NCI-H2081 (cell line): ENCODE measurements at regions not wholly inside any gene's neighbourhood (a gene's known extent, or its start where the extent isn't known, plus 50 kb on each side); places are given as distances from the start of the nearest gene placed in this dataset.

Source experiments
- DNase-seq, 2 experiments: peaks; one replicate each; lab custom pipeline; 2025; lab: John Stamatoyannopoulos, UW

DNA sequence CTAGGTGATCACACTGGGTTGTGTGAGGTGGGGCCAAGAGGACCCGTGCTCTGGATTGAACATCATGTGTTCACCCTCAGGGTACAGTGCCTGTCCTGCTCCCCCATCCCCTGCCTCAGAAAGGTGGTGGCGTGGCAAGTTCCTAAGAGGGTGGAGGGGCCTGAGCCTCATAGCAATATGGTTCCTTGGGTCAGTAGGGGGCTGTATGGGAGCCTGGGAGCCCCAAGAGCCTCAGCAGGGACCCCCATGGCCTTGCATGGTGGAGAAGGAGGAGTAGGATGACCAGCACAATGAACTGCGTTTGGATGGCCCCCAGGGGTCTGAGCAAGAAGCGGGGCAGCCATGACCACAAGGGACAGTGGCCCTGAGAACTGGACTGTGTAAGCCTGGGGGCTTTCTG lies 89.6 kb upstream of the SHB start:
- DNase-seq: no peak

DNA sequence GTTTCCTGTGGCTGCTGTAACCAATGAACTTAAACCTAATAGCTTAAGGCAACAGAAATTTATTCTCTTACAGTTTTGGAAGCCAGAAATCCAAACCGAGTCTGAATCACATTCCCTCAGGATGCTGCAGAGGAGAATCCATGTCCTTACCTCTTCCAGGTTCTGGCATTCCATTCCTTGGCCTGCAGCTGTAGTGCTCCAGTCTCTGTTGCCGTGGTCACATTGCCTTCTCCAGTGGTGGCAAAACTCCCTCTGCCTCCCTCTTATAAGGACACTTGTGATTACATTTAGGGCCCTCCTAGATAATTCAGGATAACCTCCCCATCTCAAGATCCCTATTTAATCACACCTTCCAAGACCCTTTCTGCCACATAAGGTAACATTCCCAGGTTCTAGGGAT lies 88.7 kb upstream of the SHB start:
- DNase-seq: no peak

DNA sequence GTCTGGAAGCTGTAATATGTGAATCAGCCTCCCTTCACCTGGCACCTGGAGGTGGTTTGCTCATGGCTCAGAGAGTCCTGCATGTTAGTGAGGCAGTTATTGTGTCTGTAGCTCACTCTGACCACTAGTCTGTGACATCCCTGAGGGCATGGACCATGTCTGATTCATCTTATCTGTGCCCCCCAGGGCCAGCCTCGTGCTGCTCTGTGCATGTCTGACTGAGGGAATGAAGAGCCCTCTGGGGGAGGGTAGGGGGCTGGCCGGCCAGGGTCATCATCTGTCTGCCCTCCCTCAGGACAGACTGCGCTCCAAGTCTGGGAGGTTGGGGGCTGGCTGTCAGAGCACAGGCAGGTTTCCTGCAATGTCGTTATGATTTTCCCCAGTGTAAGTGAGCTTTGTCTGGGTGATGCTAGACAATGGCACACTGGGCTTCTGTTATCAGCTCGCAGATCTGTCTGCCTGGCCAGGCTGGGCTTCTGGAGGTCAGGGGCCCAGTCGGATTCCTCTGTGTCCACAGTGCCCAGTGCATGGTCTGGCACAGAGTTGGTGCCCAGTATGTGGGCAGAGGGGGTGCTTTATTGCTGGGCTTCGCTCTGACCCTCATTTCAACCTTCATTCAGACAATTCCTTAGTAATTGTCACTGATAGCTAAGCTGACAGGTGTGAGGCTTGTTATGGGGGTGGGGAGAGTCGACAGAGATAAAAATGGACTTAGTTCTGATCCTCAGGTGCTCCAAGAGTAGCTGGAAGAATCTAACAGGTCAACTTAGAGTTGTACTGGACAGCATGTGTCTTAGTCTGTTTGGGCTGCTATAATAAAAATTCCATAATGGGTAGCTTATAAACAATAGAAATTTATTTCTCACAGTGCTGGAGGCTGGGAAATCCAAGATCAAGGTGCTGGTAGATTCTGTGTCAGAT lies 85.7 kb upstream of the SHB start:
- DNase-seq: no peak

DNA sequence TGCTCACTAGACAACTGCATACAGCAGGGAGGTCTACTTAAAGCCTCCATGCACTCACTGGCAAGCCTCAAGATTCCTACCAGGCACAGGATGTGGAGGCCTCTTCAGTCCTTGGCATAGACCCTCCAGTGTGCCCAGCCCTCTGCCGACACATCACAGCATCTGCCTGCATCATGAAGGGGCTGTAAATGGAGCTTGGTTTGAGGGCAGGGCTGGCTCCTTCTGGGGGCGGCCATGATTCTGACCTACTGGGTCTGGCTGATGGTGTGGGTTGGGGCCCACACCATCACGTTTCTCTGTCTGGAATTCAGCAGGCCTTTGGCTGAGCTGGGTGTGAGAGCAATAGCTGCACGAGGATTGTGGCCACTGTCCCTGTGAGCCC lies 84.9 kb upstream of the SHB start:
- no peak for DNase-seq

DNA sequence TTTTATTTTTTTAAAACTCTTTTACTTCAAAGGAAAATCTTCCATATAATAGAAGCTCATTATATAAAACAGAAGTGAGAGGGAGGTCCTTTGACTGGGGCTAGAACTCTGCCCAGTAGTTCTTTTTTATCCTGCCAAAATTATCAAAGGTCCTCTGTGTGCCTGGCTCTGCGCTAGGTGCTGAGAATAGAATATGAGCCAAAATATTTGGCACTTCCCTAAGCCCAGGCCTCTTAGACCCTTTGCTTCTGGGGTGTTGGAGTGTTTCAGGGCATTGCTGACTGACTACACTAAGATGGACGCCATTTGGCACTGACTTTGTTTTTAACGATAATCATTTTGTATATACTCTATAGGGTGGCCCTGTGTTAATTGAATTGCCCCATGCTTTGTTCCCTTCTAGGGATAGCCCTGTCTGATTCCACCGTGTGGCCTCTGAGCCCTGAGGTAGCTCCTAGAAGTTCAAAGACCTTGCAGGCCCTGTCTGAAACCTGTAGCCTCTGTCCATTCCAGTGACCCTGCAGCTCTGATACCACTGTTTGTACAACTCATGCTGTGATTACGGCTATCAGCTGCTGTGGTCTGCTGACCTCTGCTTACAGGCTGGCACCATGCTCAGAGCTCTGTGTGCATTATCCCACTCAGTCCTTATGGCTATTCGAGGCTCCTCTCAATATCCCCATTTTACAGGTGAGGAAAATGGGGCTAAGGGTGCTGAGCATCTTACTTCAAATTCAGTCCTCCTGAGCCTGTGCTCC lies 84.3 kb upstream of the SHB start:
- DNase-seq: no peak

DNA sequence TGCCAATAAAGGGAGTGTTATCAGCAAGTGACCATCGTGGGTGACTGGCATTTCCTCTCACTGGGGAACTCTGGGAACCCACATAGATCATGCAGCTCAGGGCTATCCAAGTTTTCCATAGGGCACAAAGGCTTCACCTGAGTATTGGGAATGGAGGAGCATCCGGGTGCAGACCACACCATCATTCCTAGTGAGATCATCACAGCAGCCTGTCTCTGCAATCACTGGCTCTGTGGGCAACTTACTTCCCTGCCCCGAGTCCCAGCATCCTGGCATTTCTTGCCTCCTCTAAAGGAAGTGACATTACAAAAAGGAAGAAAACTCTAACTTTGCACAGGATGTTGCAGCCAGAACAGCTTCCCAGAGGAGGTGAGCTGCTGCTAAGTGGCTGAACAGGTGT lies 80.6 kb upstream of the SHB start:
- DNase-seq: no peak

DNA sequence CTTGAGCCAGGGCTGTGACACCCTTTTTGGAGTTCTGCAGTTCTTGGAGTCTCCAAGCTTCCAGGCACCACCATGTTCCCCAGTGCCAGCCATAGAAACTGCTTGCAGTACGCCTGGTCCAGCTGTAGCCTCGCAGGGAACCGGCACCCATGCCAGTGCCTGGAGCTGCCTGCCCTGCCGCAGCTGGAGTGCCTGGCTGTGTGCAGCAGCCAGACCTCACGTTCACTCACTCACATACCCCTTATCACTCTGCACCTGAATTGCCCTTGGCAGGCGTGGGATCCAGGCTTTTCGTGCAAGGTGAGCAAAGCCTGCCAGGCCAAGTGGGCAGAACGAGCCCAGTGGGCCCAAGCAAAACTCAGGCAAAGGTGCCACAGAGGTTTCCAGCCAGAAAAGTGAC lies 77.8 kb upstream of the SHB start:
- no peak for DNase-seq

DNA sequence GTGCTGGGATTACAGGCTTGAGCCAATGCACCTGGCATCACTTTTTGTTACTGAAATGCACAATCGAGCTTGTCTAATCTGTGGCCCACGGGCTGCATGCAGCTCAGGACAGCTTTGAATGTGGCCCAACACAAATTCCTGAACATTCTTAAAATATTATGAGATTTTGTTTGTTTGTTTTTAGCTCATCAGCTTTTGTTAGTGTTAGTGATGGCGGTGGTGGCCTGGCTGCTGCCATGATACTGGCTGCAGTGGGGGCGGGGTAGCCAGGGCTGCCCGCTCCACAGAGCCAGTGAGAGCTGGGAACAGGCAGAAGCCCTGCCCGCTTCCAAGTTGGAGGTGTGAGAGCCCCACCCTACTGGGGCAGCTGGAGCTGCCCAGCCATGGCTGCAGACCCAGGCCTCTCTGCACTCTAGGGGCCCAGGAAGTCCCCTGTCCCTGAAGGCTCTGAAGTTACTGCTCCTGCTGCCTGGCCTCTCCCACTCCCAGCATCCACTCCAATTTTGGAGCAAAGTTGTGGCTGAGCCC lies 76.6 kb upstream of the SHB start:
- no peak for DNase-seq

DNA sequence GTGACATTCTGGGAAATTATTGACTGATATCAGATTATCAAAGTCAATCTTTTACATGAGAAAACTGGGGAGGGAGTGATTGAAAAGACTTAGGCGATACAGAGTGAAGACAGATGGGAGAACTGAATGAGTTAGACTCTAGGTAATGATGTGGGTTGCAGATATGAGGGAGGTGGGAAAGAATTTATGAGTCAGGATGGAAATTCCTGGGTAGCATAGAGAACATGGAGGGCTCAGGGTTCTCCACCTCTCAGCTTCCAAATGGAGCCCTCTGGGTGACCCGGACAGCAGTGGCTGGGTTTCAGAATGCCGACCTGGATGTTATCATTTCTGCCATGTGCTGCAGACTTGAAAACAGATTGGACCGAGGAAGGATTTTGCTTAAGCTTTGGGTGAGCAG lies 75.4 kb upstream of the SHB start:
- DNase-seq: no peak

DNA sequence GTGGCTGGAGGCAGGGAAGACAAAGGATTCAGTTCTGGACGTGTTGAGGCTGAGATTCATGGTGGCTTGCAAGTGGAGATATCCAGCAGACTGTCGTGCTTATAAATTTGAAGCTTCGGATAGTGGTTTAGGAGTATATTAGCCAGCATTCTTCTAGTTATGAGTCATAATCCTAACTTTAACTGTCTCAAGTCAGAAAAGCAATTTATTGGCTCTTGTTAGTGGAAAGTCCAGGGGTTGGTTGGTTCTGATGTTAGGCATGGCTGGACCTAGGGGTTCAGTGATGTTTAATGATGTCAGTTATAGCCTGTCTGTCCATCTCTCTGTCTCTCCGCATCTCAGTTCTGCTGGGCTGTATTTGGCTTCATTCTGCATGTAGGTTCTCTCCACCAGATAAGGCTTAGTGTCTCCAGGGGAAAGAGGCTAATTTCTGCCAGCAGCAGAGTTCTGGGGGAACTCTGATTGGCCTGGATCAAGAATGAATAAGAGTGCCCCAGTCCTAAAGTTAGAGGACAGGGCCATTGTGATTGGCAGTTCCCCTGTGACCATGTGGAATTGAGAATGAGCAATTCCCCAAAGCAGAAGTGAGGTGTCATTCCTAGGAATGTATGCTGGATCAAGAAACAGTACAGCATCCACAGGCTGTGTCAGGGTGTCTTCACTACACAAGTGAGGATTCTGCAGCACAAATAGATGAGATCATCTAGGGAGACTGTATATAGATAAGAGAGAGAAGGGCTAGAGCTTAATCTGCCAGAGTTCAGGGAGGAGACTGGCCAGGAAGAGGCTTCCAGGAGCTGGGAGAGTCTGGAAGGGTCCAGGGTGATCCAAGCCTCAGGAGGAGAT lies 72.9 kb upstream of the SHB start:
- DNase-seq: no peak

DNA sequence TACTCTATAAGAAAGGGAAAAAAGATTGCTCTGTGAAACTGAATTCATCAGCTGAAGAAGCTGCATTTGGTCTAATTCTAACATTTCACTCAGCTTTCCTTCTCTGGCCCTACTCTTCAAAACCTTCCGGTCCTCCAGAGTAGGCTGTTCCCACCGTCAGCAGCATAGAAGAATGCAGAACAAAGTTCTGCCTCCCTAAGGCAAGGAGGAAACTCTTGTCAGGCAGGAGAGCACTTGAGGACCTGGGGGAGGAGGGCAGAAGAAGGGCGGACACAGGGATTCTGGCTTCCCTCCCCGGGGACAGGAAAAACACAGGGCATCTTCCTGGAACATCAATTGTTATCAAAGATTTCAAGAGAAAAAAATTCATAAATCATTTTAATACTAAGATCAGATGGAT lies 69.2 kb upstream of the SHB start:
- no peak for DNase-seq

DNA sequence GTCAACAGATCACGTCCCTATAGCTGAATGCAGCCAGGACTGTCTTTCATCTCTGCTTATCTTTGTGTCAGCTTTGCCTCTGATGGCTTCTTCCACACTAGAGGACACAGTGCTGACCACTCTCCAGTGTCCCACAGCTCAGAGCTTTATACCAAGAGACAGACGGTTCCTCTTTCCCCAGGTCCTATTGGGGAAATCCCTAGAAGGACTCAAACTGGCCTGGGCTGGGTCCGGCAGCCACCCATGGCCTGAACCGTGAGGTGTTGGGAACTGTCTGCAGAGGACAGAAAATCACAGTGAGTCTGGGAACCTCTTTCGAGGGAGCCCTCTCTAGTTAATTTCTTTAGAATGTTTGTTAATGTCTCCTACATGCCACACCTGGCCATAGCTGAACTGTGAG lies 68.3 kb upstream of the SHB start:
- no peak for DNase-seq

DNA sequence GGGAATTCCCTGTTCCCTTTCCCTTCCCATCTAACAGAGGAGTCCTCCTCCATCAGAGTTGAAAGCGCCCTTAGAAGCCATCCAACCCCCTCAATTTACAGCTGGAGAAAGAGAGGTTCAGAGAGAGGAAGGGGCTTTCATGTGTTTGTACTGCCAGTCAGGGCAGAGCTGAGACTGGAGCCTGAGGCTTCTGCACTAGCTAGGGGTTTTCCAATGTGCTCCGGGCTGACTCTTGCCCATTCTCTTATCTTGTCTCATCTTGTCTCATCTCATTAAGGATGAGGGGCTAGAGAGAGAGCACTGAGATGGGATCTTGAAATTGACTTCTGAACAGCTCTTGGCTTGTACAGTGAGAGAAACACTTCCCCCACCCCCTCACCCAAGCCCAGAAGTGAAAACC lies 67.4 kb upstream of the SHB start:
- no peak for DNase-seq

DNA sequence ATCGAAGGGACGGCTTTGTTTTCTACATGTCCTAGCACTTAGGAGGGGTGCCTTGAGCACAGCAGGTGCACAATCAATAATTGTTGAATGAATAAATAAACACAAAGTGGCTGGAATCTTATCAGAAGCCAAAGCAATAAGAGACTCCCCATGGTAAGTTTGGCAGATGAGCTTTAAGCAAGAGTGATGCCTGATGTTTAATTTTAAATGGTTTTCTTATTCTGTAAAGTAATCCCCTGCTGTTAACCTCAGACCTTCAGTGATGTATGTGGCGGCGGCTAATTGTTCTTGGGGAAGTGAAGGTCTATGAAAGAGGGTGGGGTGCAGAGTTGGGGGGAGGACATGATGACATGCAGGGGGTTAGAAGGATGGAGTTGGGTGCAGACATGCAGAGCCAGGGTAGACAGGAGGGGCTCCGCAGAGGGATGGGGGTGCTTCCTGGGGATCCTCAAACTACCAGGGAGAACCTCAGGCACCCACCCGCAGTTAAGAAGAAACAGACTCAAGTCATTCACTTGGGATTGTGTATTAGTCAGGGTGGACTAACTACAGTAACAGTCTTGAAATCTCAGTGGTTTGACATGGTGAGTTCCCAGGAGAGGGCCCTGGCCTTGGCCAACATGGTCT lies 65.7 kb upstream of the SHB start:
- DNase-seq: no peak

DNA sequence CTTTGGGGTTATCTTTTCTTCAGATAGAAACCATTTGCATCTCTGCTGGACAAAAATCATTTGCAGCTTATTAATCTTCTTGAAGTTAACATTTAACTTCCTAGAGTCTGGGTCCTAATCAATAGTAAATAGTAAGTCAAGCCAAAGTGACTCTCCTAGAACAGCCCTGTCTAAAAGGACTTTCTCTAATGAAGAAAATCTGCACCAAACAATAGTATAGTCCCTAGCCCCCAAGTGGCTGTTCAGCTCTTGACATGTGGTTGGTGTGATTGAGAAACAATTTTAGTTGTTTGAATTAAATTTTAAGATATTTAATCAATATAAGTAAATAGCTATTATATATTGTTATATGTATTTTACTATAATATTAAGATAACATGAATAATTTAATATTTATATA lies 64.6 kb upstream of the SHB start:
- DNase-seq: no peak

DNA sequence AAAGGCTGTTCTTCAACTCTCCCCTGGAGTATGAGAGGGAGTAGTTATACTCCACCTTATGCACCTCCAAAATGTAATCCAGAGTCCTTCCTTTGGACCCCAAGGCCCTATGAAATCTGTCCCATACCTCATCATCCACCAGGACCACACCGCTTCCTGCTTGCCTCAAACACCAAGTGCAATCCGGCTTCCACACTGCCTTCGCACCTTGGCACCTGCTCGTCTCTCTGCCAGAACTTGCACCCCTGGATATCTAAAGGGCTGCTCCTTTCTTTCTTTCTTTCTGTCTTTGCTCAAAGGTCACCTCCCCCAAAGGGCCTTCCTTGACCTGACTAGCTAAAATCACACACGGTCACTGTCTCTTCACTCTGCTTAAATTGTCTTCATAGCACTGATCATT lies 63.9 kb upstream of the SHB start:
- DNase-seq: no peak

DNA sequence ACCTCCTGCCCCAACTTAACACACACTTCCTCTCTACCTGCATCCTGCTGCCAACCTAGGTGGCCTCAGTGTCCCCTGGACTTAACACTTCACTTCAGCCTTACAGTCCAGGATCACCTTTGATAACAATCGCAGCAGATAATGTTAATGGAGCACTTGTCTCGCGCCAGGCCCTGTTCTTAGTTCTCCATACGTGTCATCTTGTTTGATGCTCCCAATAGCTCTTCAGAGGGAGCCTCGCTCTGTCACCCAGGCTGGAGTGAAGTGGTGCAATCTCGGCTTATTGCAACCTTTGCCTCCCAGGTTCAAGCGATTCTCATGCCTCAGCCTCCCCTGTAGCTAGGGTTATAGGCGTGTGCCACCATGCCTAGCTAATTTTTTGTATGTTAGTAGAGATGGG lies 62.7 kb upstream of the SHB start:
- no peak for DNase-seq

DNA sequence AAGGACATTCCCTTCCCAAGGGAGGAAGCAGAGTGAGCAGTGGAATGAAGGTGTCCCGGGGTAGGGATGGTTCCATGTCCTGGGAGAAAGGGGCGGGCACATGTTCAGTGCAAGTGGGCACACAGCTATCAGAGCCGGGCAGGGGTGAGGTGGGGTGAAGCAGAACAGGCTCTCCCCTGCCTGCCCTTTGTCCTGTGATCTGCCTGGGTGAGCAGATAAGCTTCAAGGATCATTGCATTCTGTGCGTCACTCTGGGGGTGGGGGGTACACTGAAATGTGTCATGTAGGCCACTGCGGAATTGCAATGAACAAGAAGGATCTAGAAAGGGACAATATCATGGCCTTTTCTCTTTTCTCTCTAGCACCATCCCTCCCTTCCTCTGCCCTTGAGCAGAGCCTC lies 61.7 kb upstream of the SHB start:
- no peak for DNase-seq

DNA sequence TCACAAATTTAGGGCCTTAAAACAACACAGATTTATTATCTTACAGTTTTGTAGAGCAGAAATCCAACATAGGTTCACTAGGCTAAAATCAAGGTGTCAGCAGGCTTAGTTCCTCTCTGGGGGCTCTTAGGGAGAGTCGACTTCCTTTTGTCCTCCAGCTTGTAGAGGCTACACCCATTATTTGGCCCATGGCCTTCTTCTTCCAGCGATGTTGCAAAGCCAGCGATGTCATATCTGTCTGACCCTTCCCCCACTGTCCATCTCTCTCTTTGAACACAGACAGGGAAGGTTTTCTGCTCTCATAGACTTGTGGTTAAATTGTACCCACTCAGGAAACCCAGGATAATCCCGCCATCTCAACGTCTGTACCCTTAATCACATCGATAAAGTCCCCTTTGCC lies 60.3 kb upstream of the SHB start:
- DNase-seq: no peak

DNA sequence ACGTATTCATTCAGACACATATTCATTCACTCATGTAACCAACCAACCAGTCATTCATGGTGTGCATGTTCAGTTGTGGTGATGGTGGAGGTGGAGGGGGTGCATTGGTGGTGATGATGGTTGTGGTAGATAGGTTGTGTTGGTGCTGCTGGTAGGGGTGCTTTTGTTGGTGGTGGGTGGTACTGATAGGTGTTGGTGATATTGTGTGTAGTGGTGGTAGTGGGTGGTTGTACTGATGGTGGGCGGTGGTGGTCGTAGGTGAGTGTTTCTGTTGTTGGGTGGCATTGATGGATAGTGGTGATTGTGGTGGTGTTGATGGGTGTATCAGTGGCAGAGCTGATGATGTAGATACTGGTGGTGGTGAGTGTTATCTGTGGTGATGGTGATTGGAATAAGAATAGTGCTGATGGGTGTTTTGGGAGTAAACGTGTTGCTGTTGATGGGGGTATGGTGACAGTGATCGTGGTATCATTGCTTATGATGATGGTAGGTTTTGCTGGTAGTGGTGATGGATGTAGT lies 59.8 kb upstream of the SHB start:
- DNase-seq: no peak

DNA sequence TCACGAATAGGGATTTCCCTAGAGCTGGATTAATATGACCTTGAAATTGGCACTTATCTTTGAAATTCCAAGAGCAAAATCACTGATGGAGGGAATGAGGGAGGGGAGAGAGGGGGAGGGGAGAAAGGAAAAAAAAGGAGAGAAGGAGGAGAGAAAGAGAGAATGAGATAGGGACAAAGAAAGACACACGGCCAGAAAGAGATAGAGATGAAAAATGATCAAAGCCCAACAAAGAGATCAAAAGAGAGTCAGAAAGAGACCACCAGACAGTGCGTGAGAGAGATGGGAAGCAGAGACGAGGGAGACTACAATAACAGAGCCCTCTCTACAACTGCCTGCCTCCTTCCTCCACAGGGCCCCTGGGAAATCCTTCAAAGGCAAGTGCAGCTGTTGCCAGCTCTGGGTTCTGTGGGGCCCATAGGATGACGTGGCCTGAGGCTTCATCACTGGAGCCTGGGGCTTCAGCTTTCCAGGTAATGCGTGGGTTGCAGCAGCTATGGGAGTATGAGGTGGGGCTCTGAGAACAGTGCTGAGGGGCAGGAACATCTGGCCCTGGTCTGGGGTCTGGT lies 58.3 kb upstream of the SHB start:
- DNase-seq: no peak
